ENCODE measurements at regions not wholly inside any gene's neighbourhood (a gene's known extent, or its start where the extent isn't known, plus 50 kb on each side); places are given as distances from the start of the nearest gene placed in this dataset.

DNA sequence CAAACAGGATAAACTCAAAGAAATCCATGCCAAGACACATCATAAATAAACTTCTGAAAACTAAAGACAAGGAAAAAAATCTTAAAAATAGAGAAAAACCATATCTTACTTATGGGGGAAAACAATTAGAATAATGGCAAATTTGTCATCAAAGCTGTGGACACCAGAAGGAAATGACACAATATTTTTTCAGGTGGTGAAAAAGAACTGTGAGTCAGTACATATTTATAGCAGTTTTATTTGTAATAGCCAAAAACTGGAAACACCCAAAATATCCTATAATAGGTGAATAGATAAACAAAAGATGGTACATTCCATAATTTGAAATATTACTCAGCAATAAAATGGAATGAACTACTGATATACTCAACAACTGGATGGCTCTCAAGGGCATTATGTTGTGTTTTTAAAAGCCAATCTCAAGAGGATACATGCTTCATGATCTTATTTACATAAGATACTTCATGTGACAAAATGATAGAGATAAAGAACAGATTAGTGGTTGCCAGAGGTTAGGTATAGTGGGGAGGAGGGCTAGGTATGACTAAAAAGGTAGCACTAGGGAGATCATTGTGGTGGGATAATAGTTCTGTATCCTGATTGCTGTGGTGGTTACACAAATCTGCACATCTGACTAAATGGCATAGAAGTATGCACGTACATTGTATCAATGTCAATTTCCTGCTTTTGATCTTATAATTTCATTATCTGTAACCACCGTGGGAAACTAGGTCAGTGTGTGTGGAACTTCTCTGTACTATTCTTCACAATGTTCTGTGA is 191.9 kb downstream of the PPP1R2C start:
- no peak overlapping the region for H3K4me2 ChIP-seq (ENCODE audit: insufficient read depth, low read length)
- DNase-seq (ENCODE audit: insufficient read length, low spot score, missing footprints): no peak
- no peak for TF ChIP-seq CTCF (IDR thresholded peaks at IDR 0.05; ENCODE audit: extremely low read depth, low read depth, low read length)
- no peaks in the 10 kb centered on the region for H3K79me2 ChIP-seq (ENCODE audit: insufficient read depth, low read length)
- H3K36me3 ChIP-seq (ENCODE audit: insufficient read depth, low read length): no peaks in the 10 kb centered on the region
- no peak overlapping the region for H3K27ac ChIP-seq (ENCODE audit: low read depth, low read length)
- H2AFZ ChIP-seq (ENCODE audit: low read length): no peak overlapping the region
- H3K4me1 ChIP-seq (ENCODE audit: insufficient read depth, low read length): no peaks in the 10 kb centered on the region
- no peaks in the 10 kb centered on the region for H3K27me3 ChIP-seq (ENCODE audit: insufficient read depth, low read length)
- H3K4me3 ChIP-seq (ENCODE audit: insufficient read depth, low read length): no peak overlapping the region
- no peaks in the 10 kb centered on the region for H4K20me1 ChIP-seq (ENCODE audit: insufficient read depth, low read length)
- no peaks in the 10 kb centered on the region for H3K9me3 ChIP-seq (ENCODE audit: low read depth, low read length)

GRCh38 chrX:42577936-42578470 is 200.0 kb downstream of the PPP1R2C start:
- no peak overlapping the region for H3K4me3 ChIP-seq (ENCODE audit: insufficient read depth, low read length)
- no peak for TF ChIP-seq CTCF (IDR thresholded peaks at IDR 0.05; ENCODE audit: extremely low read depth, low read depth, low read length)
- H3K27ac ChIP-seq (ENCODE audit: low read depth, low read length): no peak overlapping the region
- DNase-seq (ENCODE audit: insufficient read length, low spot score, missing footprints): no peak
- H3K27me3 ChIP-seq (ENCODE audit: insufficient read depth, low read length): no peaks in the 10 kb centered on the region
- H3K9me3 ChIP-seq (ENCODE audit: low read depth, low read length): no peaks in the 10 kb centered on the region
- H3K4me1 ChIP-seq (ENCODE audit: insufficient read depth, low read length): no peaks in the 10 kb centered on the region
- H3K4me2 ChIP-seq (ENCODE audit: insufficient read depth, low read length): no peak overlapping the region
- no peaks in the 10 kb centered on the region for H4K20me1 ChIP-seq (ENCODE audit: insufficient read depth, low read length)
- no peaks in the 10 kb centered on the region for H3K79me2 ChIP-seq (ENCODE audit: insufficient read depth, low read length)
- no peaks in the 10 kb centered on the region for H3K36me3 ChIP-seq (ENCODE audit: insufficient read depth, low read length)
- no peak overlapping the region for H2AFZ ChIP-seq (ENCODE audit: low read length)

GRCh38 chrX:42567268-42567667 is 210.7 kb downstream of the PPP1R2C start:
- Histone ChIP-seq H3K27me3 (ENCODE audit: insufficient read depth, low read length) (no peaks in the 10 kb centered on the region), H3K27ac (ENCODE audit: low read depth, low read length) (no peak overlapping the region), H3K36me3 (ENCODE audit: insufficient read depth, low read length) (no peaks in the 10 kb centered on the region), H2AFZ (ENCODE audit: low read length) (no peak overlapping the region), H3K9me3 (ENCODE audit: low read depth, low read length) (no peaks in the 10 kb centered on the region), H3K79me2 (ENCODE audit: insufficient read depth, low read length) (no peaks in the 10 kb centered on the region), H3K4me3 (ENCODE audit: insufficient read depth, low read length) (no peak overlapping the region), H3K4me2 (ENCODE audit: insufficient read depth, low read length) (no peak overlapping the region), H4K20me1 (ENCODE audit: insufficient read depth, low read length) (no peaks in the 10 kb centered on the region), H3K4me1 (ENCODE audit: insufficient read depth, low read length) (no peaks in the 10 kb centered on the region)
- no peak for TF ChIP-seq CTCF (IDR thresholded peaks at IDR 0.05; ENCODE audit: extremely low read depth, low read depth, low read length)
- no peak for DNase-seq (ENCODE audit: insufficient read length, low spot score, missing footprints)

- Histone ChIP-seq H3K36me3 (ENCODE audit: insufficient read depth, low read length) (no peaks in the 10 kb centered on the region), H3K9me3 (ENCODE audit: low read depth, low read length) (no peaks in the 10 kb centered on the region), H3K4me3 (ENCODE audit: insufficient read depth, low read length) (no peak overlapping the region), H3K4me2 (ENCODE audit: insufficient read depth, low read length) (no peak overlapping the region), H4K20me1 (ENCODE audit: insufficient read depth, low read length) (no peaks in the 10 kb centered on the region), H3K79me2 (ENCODE audit: insufficient read depth, low read length) (no peaks in the 10 kb centered on the region), H3K4me1 (ENCODE audit: insufficient read depth, low read length) (no peaks in the 10 kb centered on the region), H2AFZ (ENCODE audit: low read length) (no peak overlapping the region), H3K27ac (ENCODE audit: low read depth, low read length) (no peak overlapping the region), H3K27me3 (ENCODE audit: insufficient read depth, low read length) (no peaks in the 10 kb centered on the region)
- no peak for TF ChIP-seq CTCF (IDR thresholded peaks at IDR 0.05; ENCODE audit: extremely low read depth, low read depth, low read length)
- DNase-seq (ENCODE audit: insufficient read length, low spot score, missing footprints): no peak
Measured at GRCh38 chrX:42565739-42566138, 212.2 kb downstream of the PPP1R2C start.

Measured in osteoblast (primary cell).